ENCODE measurements at regions not wholly inside any gene's neighbourhood (a gene's known extent, or its start where the extent isn't known, plus 50 kb on each side); places are given as distances from the start of the nearest gene placed in this dataset.

GRCh38 chrX:149120459-149120858 is 384.6 kb downstream of the IDS start:
- no peak overlapping the region for H3K4me3 ChIP-seq (ENCODE audit: low read length)
- no peak for DNase-seq (ENCODE audit: low read depth)
- TF ChIP-seq CTCF (conservative IDR thresholded peaks at IDR 0.05; ENCODE audit: low read depth, low read length) = no peak

- no peak overlapping the region for H3K4me3 ChIP-seq (ENCODE audit: low read length)
- no peak for TF ChIP-seq CTCF (conservative IDR thresholded peaks at IDR 0.05; ENCODE audit: low read depth, low read length)
- no peak for DNase-seq (ENCODE audit: low read depth)
Observed at GRCh38 chrX:149114874-149115273, 390.2 kb downstream of the IDS start.

GRCh38 chrX:149114001-149114400 is 391.1 kb downstream of the IDS start:
- no peak for DNase-seq (ENCODE audit: low read depth)
- no peak for TF ChIP-seq CTCF (conservative IDR thresholded peaks at IDR 0.05; ENCODE audit: low read depth, low read length)
- H3K4me3 ChIP-seq (ENCODE audit: low read length) = no peak overlapping the region

GRCh38 chrX:149097786-149098185 is 407.3 kb downstream of the IDS start:
- no peak for TF ChIP-seq CTCF (conservative IDR thresholded peaks at IDR 0.05; ENCODE audit: low read depth, low read length)
- no peak overlapping the region for H3K4me3 ChIP-seq (ENCODE audit: low read length)
- no peak for DNase-seq (ENCODE audit: low read depth)

- no peak for TF ChIP-seq CTCF (conservative IDR thresholded peaks at IDR 0.05; ENCODE audit: low read depth, low read length)
- H3K4me3 ChIP-seq (ENCODE audit: low read length) = no peak overlapping the region
- DNase-seq (ENCODE audit: low read depth) = no peak
Observed at GRCh38 chrX:149092179-149092578, 412.9 kb downstream of the IDS start.

- DNase-seq (ENCODE audit: low read depth) = no peak
- no peak for TF ChIP-seq CTCF (conservative IDR thresholded peaks at IDR 0.05; ENCODE audit: low read depth, low read length)
- no peak overlapping the region for H3K4me3 ChIP-seq (ENCODE audit: low read length)
Observed at GRCh38 chrX:149079805-149080406, 425.2 kb downstream of the IDS start.

GRCh38 chrX:149074398-149074797 is 430.7 kb downstream of the IDS start:
- no peak for DNase-seq (ENCODE audit: low read depth)
- TF ChIP-seq CTCF (conservative IDR thresholded peaks at IDR 0.05; ENCODE audit: low read depth, low read length) = no peak
- no peak overlapping the region for H3K4me3 ChIP-seq (ENCODE audit: low read length)
